Neural cell (in vitro differentiated cells): ENCODE measurements at regions not wholly inside any gene's neighbourhood (a gene's known extent, or its start where the extent isn't known, plus 50 kb on each side); places are given as distances from the start of the nearest gene placed in this dataset.
"Not testable (repeated sequence)": the region's sequence is repeated elsewhere in the genome, so short reads cannot be mapped to it uniquely, and the experiment has no call there.

Experiments used
- EP300 ChIP-seq: fragments of 450-650 bp; conservative IDR thresholded peaks from 2 replicates; pipeline ENCODE4 v1.6.1; 2014; ENCODE audit warnings: antibody characterized with exemption, mild to moderate bottlenecking, moderate library complexity; ENCODE audit not compliant: poor library complexity, severe bottlenecking
- EZH2 ChIP-seq: fragments of 200-600, 300-800 bp; shearing (Covaris generic), sonication (generic); IDR thresholded peaks from 2 replicates; pipeline ENCODE4 v1.6.1; 2014; ENCODE audit warnings: antibody characterized with exemption, low read length, borderline replicate concordance, mild to moderate bottlenecking; ENCODE audit not compliant: insufficient read depth, poor library complexity, severe bottlenecking
- POLR2AphosphoS5 ChIP-seq: IDR thresholded peaks from 2 replicates; pipeline ENCODE4 v1.6.1; 2012
- TAF1 ChIP-seq: IDR thresholded peaks from 2 replicates; pipeline ENCODE4 v1.6.1; 2012; ENCODE audit warnings: low read depth
- TF ChIP-seq, protein P1 (sequence below): IDR thresholded peaks from 2 replicates; pipeline ENCODE4 v1.6.1; 2012; ENCODE audit warnings: borderline replicate concordance
- TF ChIP-seq, protein P2 (sequence below): fragments of 450-650 bp; IDR thresholded peaks from 2 replicates; pipeline ENCODE4 v1.5.1; 2014; ENCODE audit warnings: antibody characterized with exemption, mild to moderate bottlenecking, moderate library complexity; ENCODE audit not compliant: poor library complexity, severe bottlenecking

DNA sequence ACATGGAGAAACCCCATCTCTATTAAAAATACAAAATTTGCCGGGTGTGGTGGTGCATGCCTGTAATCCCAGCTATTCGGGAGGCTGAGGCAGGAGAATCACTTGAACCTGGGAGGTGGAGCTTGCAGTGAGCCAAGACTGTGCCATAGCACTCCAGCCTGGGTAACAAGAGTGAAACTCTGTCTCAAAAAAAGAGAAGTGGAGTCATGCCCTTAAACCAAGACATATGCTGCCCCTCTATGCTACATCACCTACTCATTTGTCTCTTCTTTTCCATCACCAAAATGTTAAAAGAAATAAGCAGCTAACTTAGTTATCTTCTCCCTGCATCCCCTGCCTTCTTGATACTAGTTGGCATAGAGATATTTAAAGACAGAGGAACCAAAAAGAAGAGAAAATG lies 63.4 kb upstream of the RBPJ start:
- TF ChIP-seq, protein P1, sequence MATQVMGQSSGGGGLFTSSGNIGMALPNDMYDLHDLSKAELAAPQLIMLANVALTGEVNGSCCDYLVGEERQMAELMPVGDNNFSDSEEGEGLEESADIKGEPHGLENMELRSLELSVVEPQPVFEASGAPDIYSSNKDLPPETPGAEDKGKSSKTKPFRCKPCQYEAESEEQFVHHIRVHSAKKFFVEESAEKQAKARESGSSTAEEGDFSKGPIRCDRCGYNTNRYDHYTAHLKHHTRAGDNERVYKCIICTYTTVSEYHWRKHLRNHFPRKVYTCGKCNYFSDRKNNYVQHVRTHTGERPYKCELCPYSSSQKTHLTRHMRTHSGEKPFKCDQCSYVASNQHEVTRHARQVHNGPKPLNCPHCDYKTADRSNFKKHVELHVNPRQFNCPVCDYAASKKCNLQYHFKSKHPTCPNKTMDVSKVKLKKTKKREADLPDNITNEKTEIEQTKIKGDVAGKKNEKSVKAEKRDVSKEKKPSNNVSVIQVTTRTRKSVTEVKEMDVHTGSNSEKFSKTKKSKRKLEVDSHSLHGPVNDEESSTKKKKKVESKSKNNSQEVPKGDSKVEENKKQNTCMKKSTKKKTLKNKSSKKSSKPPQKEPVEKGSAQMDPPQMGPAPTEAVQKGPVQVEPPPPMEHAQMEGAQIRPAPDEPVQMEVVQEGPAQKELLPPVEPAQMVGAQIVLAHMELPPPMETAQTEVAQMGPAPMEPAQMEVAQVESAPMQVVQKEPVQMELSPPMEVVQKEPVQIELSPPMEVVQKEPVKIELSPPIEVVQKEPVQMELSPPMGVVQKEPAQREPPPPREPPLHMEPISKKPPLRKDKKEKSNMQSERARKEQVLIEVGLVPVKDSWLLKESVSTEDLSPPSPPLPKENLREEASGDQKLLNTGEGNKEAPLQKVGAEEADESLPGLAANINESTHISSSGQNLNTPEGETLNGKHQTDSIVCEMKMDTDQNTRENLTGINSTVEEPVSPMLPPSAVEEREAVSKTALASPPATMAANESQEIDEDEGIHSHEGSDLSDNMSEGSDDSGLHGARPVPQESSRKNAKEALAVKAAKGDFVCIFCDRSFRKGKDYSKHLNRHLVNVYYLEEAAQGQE: not testable (repeated sequence)
- TF ChIP-seq, protein P2, sequence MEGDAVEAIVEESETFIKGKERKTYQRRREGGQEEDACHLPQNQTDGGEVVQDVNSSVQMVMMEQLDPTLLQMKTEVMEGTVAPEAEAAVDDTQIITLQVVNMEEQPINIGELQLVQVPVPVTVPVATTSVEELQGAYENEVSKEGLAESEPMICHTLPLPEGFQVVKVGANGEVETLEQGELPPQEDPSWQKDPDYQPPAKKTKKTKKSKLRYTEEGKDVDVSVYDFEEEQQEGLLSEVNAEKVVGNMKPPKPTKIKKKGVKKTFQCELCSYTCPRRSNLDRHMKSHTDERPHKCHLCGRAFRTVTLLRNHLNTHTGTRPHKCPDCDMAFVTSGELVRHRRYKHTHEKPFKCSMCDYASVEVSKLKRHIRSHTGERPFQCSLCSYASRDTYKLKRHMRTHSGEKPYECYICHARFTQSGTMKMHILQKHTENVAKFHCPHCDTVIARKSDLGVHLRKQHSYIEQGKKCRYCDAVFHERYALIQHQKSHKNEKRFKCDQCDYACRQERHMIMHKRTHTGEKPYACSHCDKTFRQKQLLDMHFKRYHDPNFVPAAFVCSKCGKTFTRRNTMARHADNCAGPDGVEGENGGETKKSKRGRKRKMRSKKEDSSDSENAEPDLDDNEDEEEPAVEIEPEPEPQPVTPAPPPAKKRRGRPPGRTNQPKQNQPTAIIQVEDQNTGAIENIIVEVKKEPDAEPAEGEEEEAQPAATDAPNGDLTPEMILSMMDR: not testable (repeated sequence)
- TF ChIP-seq TAF1, EZH2, EP300, POLR2AphosphoS5: not testable (repeated sequence)
